ENCODE measurements at regions not wholly inside any gene's neighbourhood (a gene's known extent, or its start where the extent isn't known, plus 50 kb on each side); places are given as distances from the start of the nearest gene placed in this dataset.

DNA sequence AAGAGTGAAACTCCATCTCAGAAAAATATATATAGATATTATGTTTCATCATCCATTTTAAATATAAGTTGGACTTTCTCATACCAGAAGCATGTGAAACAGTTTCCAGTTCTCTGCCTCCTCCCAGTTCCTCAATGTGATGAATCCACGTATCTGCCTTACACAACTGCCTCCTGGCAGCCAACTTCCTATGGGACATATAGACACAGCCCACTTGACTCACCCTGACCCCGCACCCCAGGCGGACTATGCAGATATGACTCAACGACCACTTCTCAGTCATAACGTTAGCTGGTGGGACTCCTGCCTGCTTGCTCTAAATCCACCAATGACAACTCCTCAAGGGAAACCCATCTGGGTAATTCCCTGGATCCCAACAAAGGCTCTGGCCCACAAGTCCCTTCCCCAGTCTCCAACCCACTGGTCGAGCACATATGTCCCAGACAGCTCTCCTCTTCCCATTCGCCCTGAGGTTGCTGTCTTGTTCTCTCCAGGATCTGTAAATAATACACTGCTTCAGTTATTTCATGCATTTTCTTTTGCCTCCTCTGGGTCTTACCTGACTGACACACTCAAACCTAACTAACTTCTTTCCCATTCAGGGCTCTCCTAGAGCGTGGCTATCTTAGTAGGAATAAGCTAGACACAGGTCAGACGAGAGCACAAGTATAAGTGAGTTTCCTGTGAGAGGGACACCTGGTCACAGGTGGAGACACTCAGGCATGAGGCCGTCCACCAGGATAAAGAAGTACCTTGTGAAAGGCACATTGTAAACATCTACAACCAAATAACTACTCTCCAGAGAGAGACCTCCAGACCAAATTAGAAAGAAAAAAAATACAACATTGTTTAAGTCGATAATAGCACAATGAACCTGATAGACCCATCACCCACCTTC, 548.5 kb downstream of the CD83 start:
- no peak for TF ChIP-seq EZH2 (IDR thresholded peaks at IDR 0.05; ENCODE audit: borderline replicate concordance, insufficient read depth, low read length, poor library complexity, severe bottlenecking)
- TF ChIP-seq RAD21 (conservative IDR thresholded peaks at IDR 0.05), result no peak
- TF ChIP-seq SMC3 (conservative IDR thresholded peaks at IDR 0.05; ENCODE audit: poor library complexity), result no peak
- TF ChIP-seq, protein P1, sequence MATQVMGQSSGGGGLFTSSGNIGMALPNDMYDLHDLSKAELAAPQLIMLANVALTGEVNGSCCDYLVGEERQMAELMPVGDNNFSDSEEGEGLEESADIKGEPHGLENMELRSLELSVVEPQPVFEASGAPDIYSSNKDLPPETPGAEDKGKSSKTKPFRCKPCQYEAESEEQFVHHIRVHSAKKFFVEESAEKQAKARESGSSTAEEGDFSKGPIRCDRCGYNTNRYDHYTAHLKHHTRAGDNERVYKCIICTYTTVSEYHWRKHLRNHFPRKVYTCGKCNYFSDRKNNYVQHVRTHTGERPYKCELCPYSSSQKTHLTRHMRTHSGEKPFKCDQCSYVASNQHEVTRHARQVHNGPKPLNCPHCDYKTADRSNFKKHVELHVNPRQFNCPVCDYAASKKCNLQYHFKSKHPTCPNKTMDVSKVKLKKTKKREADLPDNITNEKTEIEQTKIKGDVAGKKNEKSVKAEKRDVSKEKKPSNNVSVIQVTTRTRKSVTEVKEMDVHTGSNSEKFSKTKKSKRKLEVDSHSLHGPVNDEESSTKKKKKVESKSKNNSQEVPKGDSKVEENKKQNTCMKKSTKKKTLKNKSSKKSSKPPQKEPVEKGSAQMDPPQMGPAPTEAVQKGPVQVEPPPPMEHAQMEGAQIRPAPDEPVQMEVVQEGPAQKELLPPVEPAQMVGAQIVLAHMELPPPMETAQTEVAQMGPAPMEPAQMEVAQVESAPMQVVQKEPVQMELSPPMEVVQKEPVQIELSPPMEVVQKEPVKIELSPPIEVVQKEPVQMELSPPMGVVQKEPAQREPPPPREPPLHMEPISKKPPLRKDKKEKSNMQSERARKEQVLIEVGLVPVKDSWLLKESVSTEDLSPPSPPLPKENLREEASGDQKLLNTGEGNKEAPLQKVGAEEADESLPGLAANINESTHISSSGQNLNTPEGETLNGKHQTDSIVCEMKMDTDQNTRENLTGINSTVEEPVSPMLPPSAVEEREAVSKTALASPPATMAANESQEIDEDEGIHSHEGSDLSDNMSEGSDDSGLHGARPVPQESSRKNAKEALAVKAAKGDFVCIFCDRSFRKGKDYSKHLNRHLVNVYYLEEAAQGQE (IDR thresholded peaks at IDR 0.05; ENCODE audit: borderline replicate concordance), result no peak
- no peak for TF ChIP-seq MXI1 (conservative IDR thresholded peaks at IDR 0.05; ENCODE audit: poor library complexity, severe bottlenecking)
- TF ChIP-seq TAF1 (IDR thresholded peaks at IDR 0.05; ENCODE audit: low read depth), result no peak
- no peak for TF ChIP-seq EP300 (conservative IDR thresholded peaks at IDR 0.05; ENCODE audit: poor library complexity, severe bottlenecking)
- no peak for TF ChIP-seq POLR2AphosphoS5 (IDR thresholded peaks at IDR 0.05)
- TF ChIP-seq, protein P2, sequence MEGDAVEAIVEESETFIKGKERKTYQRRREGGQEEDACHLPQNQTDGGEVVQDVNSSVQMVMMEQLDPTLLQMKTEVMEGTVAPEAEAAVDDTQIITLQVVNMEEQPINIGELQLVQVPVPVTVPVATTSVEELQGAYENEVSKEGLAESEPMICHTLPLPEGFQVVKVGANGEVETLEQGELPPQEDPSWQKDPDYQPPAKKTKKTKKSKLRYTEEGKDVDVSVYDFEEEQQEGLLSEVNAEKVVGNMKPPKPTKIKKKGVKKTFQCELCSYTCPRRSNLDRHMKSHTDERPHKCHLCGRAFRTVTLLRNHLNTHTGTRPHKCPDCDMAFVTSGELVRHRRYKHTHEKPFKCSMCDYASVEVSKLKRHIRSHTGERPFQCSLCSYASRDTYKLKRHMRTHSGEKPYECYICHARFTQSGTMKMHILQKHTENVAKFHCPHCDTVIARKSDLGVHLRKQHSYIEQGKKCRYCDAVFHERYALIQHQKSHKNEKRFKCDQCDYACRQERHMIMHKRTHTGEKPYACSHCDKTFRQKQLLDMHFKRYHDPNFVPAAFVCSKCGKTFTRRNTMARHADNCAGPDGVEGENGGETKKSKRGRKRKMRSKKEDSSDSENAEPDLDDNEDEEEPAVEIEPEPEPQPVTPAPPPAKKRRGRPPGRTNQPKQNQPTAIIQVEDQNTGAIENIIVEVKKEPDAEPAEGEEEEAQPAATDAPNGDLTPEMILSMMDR (IDR thresholded peaks at IDR 0.05; ENCODE audit: poor library complexity, severe bottlenecking), result no peak
- H3K9me2 ChIP-seq (ENCODE audit: insufficient read depth, low read length), result no peaks in the 10 kb centered on the region
- H4K20me1 ChIP-seq (ENCODE audit: insufficient read depth), result no peaks in the 10 kb centered on the region
- H3K27me3 ChIP-seq (ENCODE audit: insufficient read depth, low read depth, low read length), result no peaks in the 10 kb centered on the region
- H2AFZ ChIP-seq (ENCODE audit: low read depth, low read length), result no peak overlapping the region
- no peak overlapping the region for H3K9ac ChIP-seq (ENCODE audit: low read length)
- H3K27ac ChIP-seq (ENCODE audit: low read length), result no peak overlapping the region
- H3K4me3 ChIP-seq (ENCODE audit: low read length), result no peak overlapping the region
- H3K9me3 ChIP-seq (ENCODE audit: low read length), result no peaks in the 10 kb centered on the region
- H3K79me2 ChIP-seq (replicated peaks; ENCODE audit: insufficient read depth, low read length), result no peaks in the 10 kb centered on the region
- H3K4me2 ChIP-seq (ENCODE audit: low read length), result no peak overlapping the region
- H3K36me3 ChIP-seq (ENCODE audit: insufficient read depth, low read length), result no peaks in the 10 kb centered on the region
- H3F3A ChIP-seq (ENCODE audit: insufficient read depth, low read length, poor library complexity, severe bottlenecking), result no peaks in the 10 kb centered on the region

DNA sequence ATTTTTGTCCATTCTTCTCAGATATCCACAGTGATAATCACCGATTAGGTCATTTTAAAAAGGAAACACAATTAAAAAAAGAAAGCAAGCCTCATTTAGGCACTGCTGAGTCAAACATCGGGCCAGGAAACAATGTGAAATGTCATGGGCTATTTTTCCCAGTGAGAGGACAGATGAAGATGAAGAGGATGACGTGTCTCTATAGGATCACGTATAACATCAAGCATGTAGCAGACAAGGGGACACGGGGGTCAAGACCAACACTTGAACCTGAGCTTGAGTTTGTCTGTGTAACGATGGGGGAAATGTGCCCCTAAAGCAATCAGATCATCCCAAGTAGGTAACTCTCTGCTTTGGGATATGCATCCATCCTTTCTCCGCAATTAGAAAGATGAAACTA, 553.2 kb downstream of the CD83 start:
- no peaks in the 10 kb centered on the region for H3F3A ChIP-seq (ENCODE audit: insufficient read depth, low read length, poor library complexity, severe bottlenecking)
- no peak overlapping the region for H3K4me2 ChIP-seq (ENCODE audit: low read length)
- H3K9me2 ChIP-seq (ENCODE audit: insufficient read depth, low read length), result no peaks in the 10 kb centered on the region
- no peaks in the 10 kb centered on the region for H3K27me3 ChIP-seq (ENCODE audit: insufficient read depth, low read depth, low read length)
- no peaks in the 10 kb centered on the region for H3K36me3 ChIP-seq (ENCODE audit: insufficient read depth, low read length)
- no peak overlapping the region for H2AFZ ChIP-seq (ENCODE audit: low read depth, low read length)
- no peaks in the 10 kb centered on the region for H4K20me1 ChIP-seq (ENCODE audit: insufficient read depth)
- no peak for TF ChIP-seq MXI1 (conservative IDR thresholded peaks at IDR 0.05; ENCODE audit: poor library complexity, severe bottlenecking)
- TF ChIP-seq EP300 (conservative IDR thresholded peaks at IDR 0.05; ENCODE audit: poor library complexity, severe bottlenecking), result no peak
- H3K4me3 ChIP-seq (ENCODE audit: low read length), result no peak overlapping the region
- no peaks in the 10 kb centered on the region for H3K9me3 ChIP-seq (ENCODE audit: low read length)
- no peak overlapping the region for H3K27ac ChIP-seq (ENCODE audit: low read length)
- H3K79me2 ChIP-seq (replicated peaks; ENCODE audit: insufficient read depth, low read length), result no peaks in the 10 kb centered on the region
- H3K9ac ChIP-seq (ENCODE audit: low read length), result no peak overlapping the region
